Endothelial cell of umbilical vein (primary cell): ENCODE measurements at regions not wholly inside any gene's neighbourhood (a gene's known extent, or its start where the extent isn't known, plus 50 kb on each side); places are given as distances from the start of the nearest gene placed in this dataset.

Experiments used
- BruUV-seq: library from RNA; stranded (reverse); fragments of 400-500 nt; replicated peaks from 2 replicates; lab custom pipeline; 2021; lab: Mats Ljungman, UMichigan
- CTCF ChIA-PET: fragments of 300-600, 350-600 bp; sonication (Branson Sonifier 250); formaldehyde crosslinking; loops from one replicate; lab custom pipeline; 2021; ENCODE audit warnings: antibody characterized with exemption, inconsistent platforms; lab: Charles Lee
- POLR2A ChIA-PET: fragments of 300-600, 350-600 bp; sonication (Branson Sonifier 250); formaldehyde crosslinking; loops from one replicate; lab custom pipeline; 2021; ENCODE audit warnings: antibody characterized with exemption, inconsistent platforms; lab: Charles Lee
- DNase-seq: peaks from one replicate; pipeline ENCODE4 v3.0.0-alpha.2; 2011; ENCODE audit warnings: low read depth, low spot score
- FAIRE-seq: peaks from 2 replicates; lab custom pipeline; 2011; peaks lifted over from hg19 to GRCh38; lab: Jason Lieb, UNC
- H2AFZ ChIP-seq: 2 replicates; pipeline ENCODE4 v1.6.0; 2012; ENCODE audit warnings: low read depth, low read length, control low read depth, inconsistent platforms
- H3K27ac ChIP-seq: 2 replicates; pipeline ENCODE4 v1.5.1; 2011; ENCODE audit warnings: low read depth, mild to moderate bottlenecking, control low read depth, low read length, moderate library complexity; ENCODE audit not compliant: insufficient read depth
- H3K27me3 ChIP-seq, 2 experiments: 2 replicates each; pipeline versions ENCODE4 v1.6.0 to v1.6.1; 2011; ENCODE audit warnings: low read length in 2 of 2, mixed read lengths in 1 of 2; ENCODE audit not compliant: control insufficient read depth in 2 of 2, insufficient read depth in 2 of 2
- H3K36me3 ChIP-seq, 2 experiments: 2 replicates in 1 of 2; 3 replicates in 1 of 2; pipeline ENCODE4 v1.5.1; 2011; ENCODE audit warnings: low read length in 2 of 2, mild to moderate bottlenecking in 1 of 2, moderate library complexity in 1 of 2; ENCODE audit not compliant: control insufficient read depth in 2 of 2, insufficient read depth in 2 of 2; ENCODE audit errors: extremely low read depth in 1 of 2
- H3K4me1 ChIP-seq: 3 replicates; pipeline ENCODE4 v1.5.1; 2011; ENCODE audit warnings: mild to moderate bottlenecking, low read length; ENCODE audit not compliant: control insufficient read depth, insufficient read depth; ENCODE audit errors: extremely low read depth
- H3K4me2 ChIP-seq: 2 replicates; pipeline ENCODE4 v1.6.1; 2011; ENCODE audit warnings: low read length, control low read depth, mixed read lengths; ENCODE audit not compliant: insufficient read depth
- H3K4me3 ChIP-seq, 3 experiments: fragments of 200-600 bp in 1 of 3; sonication (generic), shearing (Covaris generic) in 1 of 3; replicated peaks in 1 of 3; 2 replicates each; pipeline ENCODE4 v1.5.1; 2011 to 2016; ENCODE audit warnings: control low read depth in 3 of 3, low read length in 3 of 3, mild to moderate bottlenecking in 2 of 3, inconsistent platforms in 1 of 3, low read depth in 1 of 3, moderate library complexity in 1 of 3; ENCODE audit not compliant: insufficient read depth in 1 of 3
- H3K79me2 ChIP-seq: 2 replicates; pipeline ENCODE4 v1.6.0; 2012; ENCODE audit warnings: low read length, inconsistent platforms; ENCODE audit not compliant: control insufficient read depth, insufficient read depth
- H3K9ac ChIP-seq: replicated peaks from 2 replicates; pipeline ENCODE3; 2011; ENCODE audit warnings: low read length, control low read depth; ENCODE audit not compliant: insufficient read depth; ENCODE audit errors: extremely low read depth
- H3K9me1 ChIP-seq: replicated peaks from 3 replicates; pipeline ENCODE4 v1.6.0; 2011; ENCODE audit warnings: mild to moderate bottlenecking, low read length; ENCODE audit not compliant: control insufficient read depth, insufficient read depth; ENCODE audit errors: extremely low read depth
- H3K9me3 ChIP-seq: replicated peaks from 2 replicates; pipeline ENCODE4 v1.5.1; 2012; ENCODE audit warnings: low read length, inconsistent platforms; ENCODE audit not compliant: control insufficient read depth, insufficient read depth
- H4K20me1 ChIP-seq: replicated peaks from 2 replicates; pipeline ENCODE3; 2011; ENCODE audit warnings: mild to moderate bottlenecking, low read length; ENCODE audit not compliant: control insufficient read depth, insufficient read depth; ENCODE audit errors: extremely low read depth
- CTCF ChIP-seq, 2 donors: IDR thresholded peaks; 1 replicate in 1 of 2; 2 replicates in 1 of 2; pipeline ENCODE4 v1.5.1; 2011; ENCODE audit warnings: low read length in 2 of 2, mild to moderate bottlenecking in 2 of 2, moderate library complexity in 2 of 2, control low read depth in 1 of 2, inconsistent platforms in 1 of 2, low read depth in 1 of 2; ENCODE audit not compliant: insufficient read depth in 1 of 2; ENCODE audit errors: extremely low read depth in 1 of 2
- EZH2 ChIP-seq: IDR thresholded peaks from 2 replicates; pipeline ENCODE4 v1.6.1; 2012; ENCODE audit warnings: borderline replicate concordance, low read depth, mild to moderate bottlenecking, moderate library complexity, low read length, inconsistent platforms; ENCODE audit not compliant: severe bottlenecking
- FOS ChIP-seq: IDR thresholded peaks from 2 replicates; pipeline ENCODE4 v1.6.1; 2011; ENCODE audit warnings: mild to moderate bottlenecking, low read length, moderate library complexity, borderline replicate concordance; ENCODE audit not compliant: insufficient read depth
- GATA2 ChIP-seq: IDR thresholded peaks from 2 replicates; pipeline ENCODE4 v1.7.0; 2011; ENCODE audit warnings: low read depth, mild to moderate bottlenecking, moderate library complexity, mixed read lengths, low read length; ENCODE audit not compliant: insufficient read length, insufficient read depth
- JUN ChIP-seq: IDR thresholded peaks from 2 replicates; pipeline ENCODE4 v1.6.1; 2011; ENCODE audit warnings: borderline replicate concordance, low read depth; ENCODE audit not compliant: insufficient read length, insufficient read depth
- MAX ChIP-seq: IDR thresholded peaks from 2 replicates; pipeline ENCODE4 v1.6.1; 2011; ENCODE audit not compliant: insufficient read depth, insufficient read length
- MYC ChIP-seq: IDR thresholded peaks from one replicate; pipeline ENCODE4 v1.6.1; 2011; ENCODE audit warnings: mild to moderate bottlenecking, low read depth, low read length
- POLR2A ChIP-seq: IDR thresholded peaks from 2 replicates; pipeline ENCODE4 v1.6.1; 2012; ENCODE audit warnings: low read depth, mild to moderate bottlenecking, control low read depth, low read length
- dilution Hi-C: fragments of 300-500 bp; cut with MboI; formaldehyde crosslinking; loops from one replicate; pipeline ENCODE4 v1.15.0; 2019; ENCODE audit warnings: low sequenced_read_pairs; ENCODE audit not compliant: extremely low pct_ligation_motif_present
- intact Hi-C: fragments of 100-400 bp; cut with micrococcal nuclease; formaldehyde crosslinking; loops from one replicate; pipeline ENCODE4 v1.10.0; 2022

- no peak overlapping the region for H2AFZ ChIP-seq
- dilution Hi-C loops = no loop called here
- FAIRE-seq (no peak), DNase-seq (no peak)
- H3K27me3 ChIP-seq = no peaks in the 10 kb centered on the region
- intact Hi-C loops = no loop called here
- H3K9me3 ChIP-seq = no peaks in the 10 kb centered on the region
- H3K27ac ChIP-seq = no peak overlapping the region
- ChIA-PET POLR2A (no interaction called here), CTCF (no interaction called here)
- H3K9ac ChIP-seq = no peak overlapping the region
- no TSS peak for BruUV-seq
- no peaks in the 10 kb centered on the region for H3K79me2 ChIP-seq
- no peak overlapping the region for H3K4me2 ChIP-seq
- no peaks in the 10 kb centered on the region for H3K36me3 ChIP-seq
- no peak overlapping the region for H3K4me3 ChIP-seq
- H3K9me1 ChIP-seq = no peaks in the 10 kb centered on the region
- TF ChIP-seq MAX (no peak), JUN (no peak), GATA2 (no peak), MYC (no peak), CTCF (IDR thresholded peaks at IDR 0.05; ENCODE audit: extremely low read depth in 1 of 2, insufficient read depth in 1 of 2, low read depth in 1 of 2, low read length in 2 of 2) (no peak), FOS (no peak), EZH2 (no peak), POLR2A (no peak)
- H3K4me1 ChIP-seq = no peaks in the 10 kb centered on the region
- H4K20me1 ChIP-seq = no peaks in the 10 kb centered on the region
These were observed 108.6 kb upstream of the ARX start for GRCh38 chrX:25124391-25124790.
